MM.1S (cell line): ENCODE measurements at regions not wholly inside any gene's neighbourhood (a gene's known extent, or its start where the extent isn't known, plus 50 kb on each side); places are given as distances from the start of the nearest gene placed in this dataset.

Experiments used
- DNase-seq: peaks from one replicate; pipeline ENCODE4 v3.0.0-alpha.2; 2015
- H2AFZ ChIP-seq: fragments of 300-600 bp; sonication (generic); 2 replicates; pipeline ENCODE4 v1.6.0; 2016; ENCODE audit warnings: antibody characterized with exemption, low read length
- H3F3A ChIP-seq: fragments of 300-600 bp; sonication (generic); 2 replicates; pipeline ENCODE4 v1.6.1; 2016; ENCODE audit warnings: mild to moderate bottlenecking, antibody characterized with exemption, low read length, moderate library complexity, mixed read lengths; ENCODE audit not compliant: insufficient read depth
- H3K27ac ChIP-seq: fragments of 300-600 bp; sonication (generic); 2 replicates; pipeline ENCODE4 v1.5.1; 2016; ENCODE audit warnings: mild to moderate bottlenecking, low read length
- H3K27me3 ChIP-seq: fragments of 300-600 bp; sonication (generic); replicated peaks from 2 replicates; pipeline ENCODE4 v1.6.0; 2016; ENCODE audit warnings: low read length; ENCODE audit not compliant: insufficient read depth
- H3K36me3 ChIP-seq: fragments of 300-600 bp; sonication (generic); replicated peaks from 2 replicates; pipeline ENCODE4 v1.6.1; 2016; ENCODE audit warnings: mild to moderate bottlenecking, low read length, mixed read lengths; ENCODE audit not compliant: insufficient read depth
- H3K4me1 ChIP-seq: fragments of 300-600 bp; sonication (generic); 2 replicates; pipeline ENCODE4 v1.6.1; 2016; ENCODE audit warnings: low read length, mixed read lengths
- H3K4me2 ChIP-seq: fragments of 300-600 bp; sonication (generic); 2 replicates; pipeline ENCODE4 v1.6.0; 2016; ENCODE audit warnings: low read depth, low read length
- H3K4me3 ChIP-seq: fragments of 300-600 bp; sonication (generic); 2 replicates; pipeline ENCODE4 v1.5.1; 2016; ENCODE audit warnings: low read length, mixed read lengths
- H3K79me2 ChIP-seq: fragments of 300-600 bp; sonication (generic); 2 replicates; pipeline ENCODE4 v1.6.1; 2016; ENCODE audit warnings: mixed run types, low read length, mixed read lengths
- H3K9ac ChIP-seq: fragments of 300-600 bp; sonication (generic); 2 replicates; pipeline ENCODE4 v1.6.1; 2016; ENCODE audit warnings: low read length, mixed read lengths
- H3K9me2 ChIP-seq: fragments of 300-600 bp; sonication (generic); replicated peaks from 2 replicates; pipeline ENCODE4 v1.6.1; 2016; ENCODE audit warnings: mild to moderate bottlenecking, low read length, mixed read lengths; ENCODE audit not compliant: insufficient read depth
- H3K9me3 ChIP-seq: fragments of 300-600 bp; sonication (generic); replicated peaks from 2 replicates; pipeline ENCODE4 v1.6.1; 2016; ENCODE audit warnings: mild to moderate bottlenecking, low read length, mixed read lengths; ENCODE audit not compliant: insufficient read depth
- H4K20me1 ChIP-seq: fragments of 300-600 bp; sonication (generic); 2 replicates; pipeline ENCODE4 v1.6.1; 2016; ENCODE audit warnings: mild to moderate bottlenecking, low read length, moderate library complexity, mixed read lengths; ENCODE audit not compliant: insufficient read depth
- EZH2 ChIP-seq: fragments of 300-600 bp; sonication (generic); optimal IDR thresholded peaks from 2 replicates; pipeline ENCODE3; 2017; ENCODE audit warnings: low read depth, mild to moderate bottlenecking, antibody characterized with exemption, low read length, mixed read lengths
- EZH2phosphoT487 ChIP-seq: fragments of 300-600 bp; sonication (generic); IDR thresholded peaks from 2 replicates; pipeline ENCODE4 v1.6.1; 2018; ENCODE audit warnings: antibody characterized with exemption, low read length
- TF ChIP-seq, protein P1 (sequence below): fragments of 300-600 bp; sonication (generic); IDR thresholded peaks from 2 replicates; pipeline ENCODE4 v1.5.1; 2016; ENCODE audit warnings: antibody characterized with exemption, low read length, mixed read lengths

DNA sequence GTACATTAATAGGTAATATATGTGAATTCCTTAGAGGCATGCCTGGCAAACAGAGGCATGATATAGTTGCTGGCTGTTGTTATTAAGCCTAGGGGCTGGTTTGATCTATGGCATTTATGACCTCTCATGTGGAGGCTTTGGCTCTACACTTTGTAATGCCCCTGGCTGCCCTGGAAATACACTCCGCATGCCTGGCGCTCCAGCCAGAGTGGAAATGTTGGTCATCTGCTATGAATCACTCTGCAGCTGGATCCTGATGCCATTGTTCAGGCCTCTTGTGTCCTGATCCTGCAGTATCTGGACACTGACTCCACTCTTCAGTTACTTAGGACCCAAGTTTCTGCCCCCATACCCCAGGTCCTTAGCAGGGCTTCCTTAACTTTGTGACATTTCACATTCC is 200.5 kb upstream of the PCSK2 start:
- TF ChIP-seq, protein P1, sequence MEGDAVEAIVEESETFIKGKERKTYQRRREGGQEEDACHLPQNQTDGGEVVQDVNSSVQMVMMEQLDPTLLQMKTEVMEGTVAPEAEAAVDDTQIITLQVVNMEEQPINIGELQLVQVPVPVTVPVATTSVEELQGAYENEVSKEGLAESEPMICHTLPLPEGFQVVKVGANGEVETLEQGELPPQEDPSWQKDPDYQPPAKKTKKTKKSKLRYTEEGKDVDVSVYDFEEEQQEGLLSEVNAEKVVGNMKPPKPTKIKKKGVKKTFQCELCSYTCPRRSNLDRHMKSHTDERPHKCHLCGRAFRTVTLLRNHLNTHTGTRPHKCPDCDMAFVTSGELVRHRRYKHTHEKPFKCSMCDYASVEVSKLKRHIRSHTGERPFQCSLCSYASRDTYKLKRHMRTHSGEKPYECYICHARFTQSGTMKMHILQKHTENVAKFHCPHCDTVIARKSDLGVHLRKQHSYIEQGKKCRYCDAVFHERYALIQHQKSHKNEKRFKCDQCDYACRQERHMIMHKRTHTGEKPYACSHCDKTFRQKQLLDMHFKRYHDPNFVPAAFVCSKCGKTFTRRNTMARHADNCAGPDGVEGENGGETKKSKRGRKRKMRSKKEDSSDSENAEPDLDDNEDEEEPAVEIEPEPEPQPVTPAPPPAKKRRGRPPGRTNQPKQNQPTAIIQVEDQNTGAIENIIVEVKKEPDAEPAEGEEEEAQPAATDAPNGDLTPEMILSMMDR = no peak
- TF ChIP-seq EZH2 (no peak), EZH2phosphoT487 (no peak)
- Histone ChIP-seq H3K27ac (no peak overlapping the region), H3K9ac (no peak overlapping the region), H3K9me2 (no peaks in the 10 kb centered on the region), H3K36me3 (no peaks in the 10 kb centered on the region), H4K20me1 (no peaks in the 10 kb centered on the region), H3K4me3 (no peak overlapping the region), H2AFZ (no peak overlapping the region), H3K9me3 (no peaks in the 10 kb centered on the region), H3K79me2 (no peaks in the 10 kb centered on the region), H3K4me2 (no peak overlapping the region), H3K27me3 (no peaks in the 10 kb centered on the region), H3F3A (no peaks in the 10 kb centered on the region), H3K4me1 (no peaks in the 10 kb centered on the region)
- DNase-seq = no peak

DNA sequence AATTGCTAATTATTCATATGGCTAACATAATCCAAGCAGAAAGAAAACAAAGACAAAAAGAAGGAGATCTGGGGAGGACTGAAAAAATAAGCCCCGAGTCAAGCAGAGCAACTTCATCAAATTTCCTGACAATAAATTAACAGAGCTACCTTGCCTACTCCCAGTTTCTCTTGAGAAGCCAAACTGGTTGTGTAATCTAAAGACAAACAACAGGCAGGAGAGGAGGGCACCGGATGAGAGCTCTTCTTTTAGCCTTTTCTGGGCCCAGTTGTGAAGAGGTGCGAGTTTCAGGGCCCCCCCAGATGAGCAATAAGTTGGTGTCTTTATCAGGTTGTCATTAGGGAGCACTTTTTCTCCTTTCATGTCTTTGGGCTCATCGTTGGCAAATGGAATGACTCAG is 197.1 kb upstream of the PCSK2 start:
- no peaks in the 10 kb centered on the region for H3F3A ChIP-seq
- no peak overlapping the region for H3K9ac ChIP-seq
- no peaks in the 10 kb centered on the region for H4K20me1 ChIP-seq
- no peak overlapping the region for H3K27ac ChIP-seq
- H3K36me3 ChIP-seq = no peaks in the 10 kb centered on the region
- no peaks in the 10 kb centered on the region for H3K4me1 ChIP-seq
- H3K4me2 ChIP-seq = no peak overlapping the region
- no peaks in the 10 kb centered on the region for H3K9me2 ChIP-seq
- no peaks in the 10 kb centered on the region for H3K79me2 ChIP-seq
- no peak for DNase-seq
- no peaks in the 10 kb centered on the region for H3K9me3 ChIP-seq
- no peaks in the 10 kb centered on the region for H3K27me3 ChIP-seq
- TF ChIP-seq EZH2phosphoT487 (no peak), EZH2 (no peak)
- TF ChIP-seq, protein P1 = no peak
- H2AFZ ChIP-seq = no peak overlapping the region
- H3K4me3 ChIP-seq = no peak overlapping the region

GRCh38 chr20:17036541-17036940 is 190.3 kb upstream of the PCSK2 start:
- no peak overlapping the region for H2AFZ ChIP-seq
- DNase-seq = no peak
- H3K4me1 ChIP-seq = no peaks in the 10 kb centered on the region
- no peaks in the 10 kb centered on the region for H3K36me3 ChIP-seq
- H3K27me3 ChIP-seq = no peaks in the 10 kb centered on the region
- H3K9ac ChIP-seq = no peak overlapping the region
- no peak overlapping the region for H3K4me2 ChIP-seq
- H3F3A ChIP-seq = no peaks in the 10 kb centered on the region
- no peaks in the 10 kb centered on the region for H3K79me2 ChIP-seq
- no peak overlapping the region for H3K4me3 ChIP-seq
- no peaks in the 10 kb centered on the region for H3K9me2 ChIP-seq
- H3K27ac ChIP-seq = no peak overlapping the region
- no peaks in the 10 kb centered on the region for H4K20me1 ChIP-seq
- no peaks in the 10 kb centered on the region for H3K9me3 ChIP-seq
- TF ChIP-seq, protein P1 = no peak
- TF ChIP-seq EZH2 (no peak), EZH2phosphoT487 (no peak)

DNA sequence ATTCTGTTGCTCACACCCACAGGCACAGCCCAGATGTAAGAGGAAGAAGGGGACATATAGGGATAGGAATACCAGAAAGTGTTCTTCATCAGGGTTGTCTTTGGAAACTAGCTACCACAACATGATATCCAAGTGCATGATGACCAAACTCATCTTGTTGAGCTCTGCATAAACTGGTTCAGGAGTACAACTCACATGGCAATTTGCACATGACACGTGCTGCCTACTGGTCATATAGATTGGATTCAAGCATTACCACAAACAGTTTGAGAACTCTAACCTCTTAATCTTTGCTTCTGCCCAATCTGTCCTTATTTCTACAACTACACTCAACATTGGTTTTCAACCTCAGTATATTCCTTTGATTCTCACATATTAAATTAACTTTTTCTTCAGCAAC is 184.7 kb upstream of the PCSK2 start:
- no peaks in the 10 kb centered on the region for H3K4me1 ChIP-seq
- no peaks in the 10 kb centered on the region for H3F3A ChIP-seq
- no peaks in the 10 kb centered on the region for H3K9me3 ChIP-seq
- no peak overlapping the region for H2AFZ ChIP-seq
- H3K9me2 ChIP-seq = no peaks in the 10 kb centered on the region
- H4K20me1 ChIP-seq = no peaks in the 10 kb centered on the region
- H3K36me3 ChIP-seq = no peaks in the 10 kb centered on the region
- H3K9ac ChIP-seq = no peak overlapping the region
- H3K4me2 ChIP-seq = no peak overlapping the region
- H3K79me2 ChIP-seq = no peaks in the 10 kb centered on the region
- DNase-seq = no peak
- no peak overlapping the region for H3K27ac ChIP-seq
- H3K4me3 ChIP-seq = no peak overlapping the region
- TF ChIP-seq, protein P1 = no peak
- no peaks in the 10 kb centered on the region for H3K27me3 ChIP-seq
